COLO668 (cell line): ENCODE measurements at regions not wholly inside any gene's neighbourhood (a gene's known extent, or its start where the extent isn't known, plus 50 kb on each side); places are given as distances from the start of the nearest gene placed in this dataset.
"Not testable (repeated sequence)": the region's sequence is repeated elsewhere in the genome, so short reads cannot be mapped to it uniquely, and the experiment has no call there.

Experiments
- DNase-seq: peaks from one replicate; lab custom pipeline; 2025; ENCODE audit not compliant: unreplicated experiment; lab: John Stamatoyannopoulos, UW

DNA sequence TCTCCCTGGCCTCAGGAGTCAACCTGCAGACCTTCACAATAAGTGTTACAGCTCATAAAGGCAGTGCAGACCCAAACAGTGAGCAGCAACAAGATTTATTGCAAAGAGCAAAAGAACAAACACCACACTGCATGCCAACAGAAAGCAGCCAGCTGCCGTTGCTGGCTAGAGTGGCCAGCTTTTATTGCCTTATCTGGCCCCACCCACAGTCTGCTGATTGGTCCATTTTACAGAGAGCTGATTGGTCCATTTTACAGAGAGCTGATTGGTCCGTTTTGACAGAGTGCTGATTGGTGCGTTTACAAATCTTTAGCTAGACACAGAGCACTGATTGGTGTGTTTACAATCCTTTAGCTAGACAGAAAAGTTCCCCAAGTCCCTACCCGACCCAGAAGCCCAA is 885.9 kb upstream of the SPRY2 start:
- not testable (repeated sequence) for DNase-seq

DNA sequence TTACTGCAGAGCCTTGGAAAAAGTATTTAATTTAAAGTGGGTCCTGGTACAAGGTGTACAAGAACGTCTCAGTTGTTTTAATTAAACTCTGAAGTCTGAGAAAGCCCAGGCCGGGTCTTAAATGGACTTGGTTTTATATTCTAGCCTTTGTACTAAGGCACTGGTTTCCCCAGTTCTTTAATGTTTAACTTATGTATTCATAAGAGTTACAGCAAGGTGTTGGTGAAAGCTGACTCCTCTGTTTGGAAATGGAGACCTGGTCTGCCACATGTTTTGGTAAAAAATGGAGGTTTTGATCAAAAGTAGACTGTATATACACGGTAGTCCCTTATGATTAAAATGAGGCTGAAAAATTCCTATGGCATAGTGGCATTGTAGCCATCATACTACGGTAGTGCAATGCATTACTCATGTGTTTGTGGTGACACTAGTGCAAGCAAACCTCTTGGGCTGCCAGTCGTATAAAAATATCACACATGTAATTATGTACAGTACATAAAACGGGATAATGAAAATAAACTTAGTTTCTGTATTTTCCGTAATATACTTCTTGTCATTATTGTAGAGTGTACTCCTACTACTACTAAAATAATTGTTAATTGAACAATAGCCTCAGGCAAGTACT is 883.4 kb upstream of the SPRY2 start:
- no peak for DNase-seq

DNA sequence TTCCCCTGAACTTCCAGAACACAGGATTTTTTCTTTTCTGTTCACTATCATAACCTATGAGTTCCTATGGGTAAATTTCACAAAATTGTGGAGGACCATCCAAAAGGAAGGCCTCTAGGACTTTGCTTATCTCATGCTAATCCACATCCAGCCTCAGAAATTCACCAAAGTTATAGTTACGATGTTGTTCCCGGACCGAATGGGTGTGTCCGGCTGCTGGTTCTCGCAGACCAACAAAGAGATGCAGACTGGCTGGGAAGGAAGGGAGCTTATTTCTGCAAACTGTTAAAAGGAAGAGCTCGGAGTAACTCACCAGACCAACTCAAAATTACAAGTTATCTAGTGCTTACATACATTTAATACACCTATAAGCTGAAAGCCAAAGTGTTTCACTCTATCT is 882.9 kb upstream of the SPRY2 start:
- no peak for DNase-seq

DNA sequence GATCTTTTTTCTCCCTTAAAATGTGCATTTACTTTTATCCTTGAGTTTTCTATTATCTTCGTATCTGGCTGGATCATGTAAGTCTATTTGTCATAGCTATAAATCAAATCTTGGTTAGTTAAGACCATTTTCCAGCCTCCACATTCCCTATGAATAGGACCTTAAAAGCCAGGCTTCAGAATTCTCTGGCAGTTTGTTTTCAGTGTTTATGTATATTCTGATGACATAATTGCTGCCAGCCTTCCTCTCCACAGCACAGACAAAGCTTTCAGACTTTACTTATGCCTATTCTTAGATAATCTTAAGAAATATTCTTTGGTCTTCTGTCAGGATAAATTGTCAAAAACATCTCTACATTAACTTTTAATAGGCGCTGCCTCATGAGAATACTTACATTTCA is 870.8 kb upstream of the SPRY2 start:
- DNase-seq, result no peak

DNA sequence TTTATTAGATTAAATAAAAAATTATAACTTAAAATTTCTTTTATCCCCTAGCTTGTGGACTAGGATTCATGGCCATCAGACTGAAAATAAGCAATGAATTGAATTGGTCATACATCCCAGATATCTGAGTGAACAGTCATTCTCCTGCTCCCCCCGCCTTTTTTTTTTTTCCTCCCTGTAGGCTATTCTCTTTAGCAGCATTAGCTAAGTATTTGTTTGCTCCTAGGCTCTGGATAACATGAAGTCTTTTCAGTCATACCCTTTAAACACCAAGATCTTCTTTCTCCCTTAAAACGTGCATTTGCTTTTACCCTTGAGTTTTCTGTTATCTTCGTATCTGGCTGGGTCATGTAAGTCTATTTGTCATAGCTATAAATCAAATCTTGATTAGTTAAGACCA is 866.7 kb upstream of the SPRY2 start:
- DNase-seq, result no peak

DNA sequence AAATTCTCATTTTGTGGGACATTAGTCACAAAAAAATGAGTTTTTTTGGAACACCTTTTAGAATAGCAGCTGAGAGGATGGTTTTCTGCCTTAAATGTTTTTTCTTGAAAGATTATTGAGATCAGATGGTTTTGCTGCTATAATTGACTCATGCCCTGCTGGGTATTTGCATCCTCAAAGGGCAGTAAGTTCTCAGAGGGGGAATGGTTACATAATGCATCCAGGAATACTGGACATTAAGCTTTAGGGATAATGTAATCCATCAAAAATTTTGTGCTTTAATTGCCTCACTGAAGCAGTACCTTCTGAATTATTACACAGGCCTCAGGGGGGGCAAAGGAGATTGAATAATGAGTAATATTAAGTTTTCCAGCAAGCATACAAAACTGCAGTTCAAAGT is 866.3 kb upstream of the SPRY2 start:
- DNase-seq, result no peak

DNA sequence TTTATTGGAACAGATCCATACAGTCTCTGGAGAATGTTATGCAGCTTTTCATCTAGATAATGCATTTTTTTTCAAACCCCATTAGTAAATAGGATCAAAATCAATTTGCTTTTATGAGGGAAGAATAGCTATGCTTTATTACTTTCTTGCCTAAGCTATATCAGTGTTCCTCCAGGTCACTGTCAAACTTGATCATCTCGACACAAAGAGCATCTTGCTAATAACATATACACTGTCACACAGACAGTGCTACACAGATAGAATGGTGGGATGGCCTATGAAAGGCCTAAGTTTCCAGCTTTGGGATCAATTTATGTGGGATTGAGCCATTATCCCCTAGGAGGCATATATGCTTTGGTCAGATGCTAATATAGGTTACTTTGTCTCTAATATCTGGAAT is 862.9 kb upstream of the SPRY2 start:
- no peak for DNase-seq

DNA sequence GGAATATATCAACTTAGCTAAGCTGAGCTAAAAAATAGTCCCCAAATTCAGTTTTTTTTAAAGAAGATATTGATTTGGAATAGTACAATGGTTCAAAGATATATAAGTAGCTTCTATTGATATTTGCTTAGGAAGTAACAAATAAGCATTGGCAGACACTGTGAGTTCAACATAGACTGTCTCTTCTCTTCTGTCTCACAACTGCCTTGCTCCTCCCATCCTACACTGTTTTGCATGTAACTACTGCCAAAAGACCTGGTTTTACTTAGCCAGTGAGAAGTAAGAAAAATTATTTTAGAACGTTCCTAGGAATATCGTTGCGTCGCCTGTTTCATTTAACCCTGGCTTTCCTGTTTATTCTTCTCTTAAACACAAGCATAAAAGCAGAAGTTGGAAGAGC is 859.0 kb upstream of the SPRY2 start:
- DNase-seq, result no peak

DNA sequence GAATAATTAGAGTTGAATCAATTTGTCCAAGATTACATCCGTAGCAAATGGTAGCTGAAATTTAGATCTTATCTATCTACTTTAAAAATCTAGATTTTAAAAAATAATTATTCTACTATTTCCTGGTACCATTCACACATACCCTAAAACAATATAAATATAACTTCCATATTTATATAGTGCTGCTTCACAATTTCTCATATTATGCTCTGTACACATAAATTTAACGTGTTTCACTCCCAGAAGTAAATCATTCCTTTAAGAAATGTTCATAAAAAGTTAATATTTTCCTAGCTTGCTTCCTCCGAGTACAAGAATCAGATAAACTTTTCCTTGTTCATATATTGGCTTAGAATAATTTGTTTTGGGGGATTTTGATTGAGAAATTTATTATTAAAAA is 857.0 kb upstream of the SPRY2 start:
- no peak for DNase-seq

DNA sequence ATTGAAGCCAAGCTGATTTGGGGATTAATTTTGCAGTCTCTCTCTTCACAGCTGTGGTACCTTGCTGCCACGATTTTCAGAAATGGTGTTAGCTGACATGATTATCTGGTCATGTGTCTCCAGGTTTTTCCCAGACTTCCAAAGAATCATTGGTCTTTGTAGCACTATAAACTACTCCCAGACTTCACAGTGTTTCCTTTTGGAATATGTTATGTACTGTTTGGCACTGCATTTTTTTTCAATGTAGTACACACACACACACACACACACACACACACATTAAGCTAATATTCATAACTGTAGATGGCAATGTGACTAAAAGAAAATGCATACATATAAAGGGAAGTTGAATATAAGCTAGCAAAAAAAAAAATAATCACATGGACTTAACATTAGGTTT is 856.6 kb upstream of the SPRY2 start:
- DNase-seq, result no peak

DNA sequence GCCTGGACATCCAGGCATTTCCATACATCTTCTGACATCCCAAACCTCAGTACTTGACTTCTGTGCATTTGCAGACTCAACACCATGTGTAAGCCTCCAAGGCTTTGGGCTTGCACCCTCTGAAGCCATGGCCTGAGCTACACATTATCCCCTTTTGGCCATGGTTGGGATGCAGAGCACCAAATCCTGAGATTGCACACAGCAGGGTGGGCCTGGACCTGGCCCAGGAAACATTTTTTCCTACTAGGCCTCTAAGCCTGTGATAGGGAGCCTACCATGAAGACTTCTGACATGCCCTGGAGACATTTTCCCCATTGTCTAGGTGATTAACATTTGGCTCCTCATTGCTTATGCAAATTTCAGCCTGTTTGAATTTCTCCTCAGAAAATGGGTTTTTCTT is 853.4 kb upstream of the SPRY2 start:
- no peak for DNase-seq

DNA sequence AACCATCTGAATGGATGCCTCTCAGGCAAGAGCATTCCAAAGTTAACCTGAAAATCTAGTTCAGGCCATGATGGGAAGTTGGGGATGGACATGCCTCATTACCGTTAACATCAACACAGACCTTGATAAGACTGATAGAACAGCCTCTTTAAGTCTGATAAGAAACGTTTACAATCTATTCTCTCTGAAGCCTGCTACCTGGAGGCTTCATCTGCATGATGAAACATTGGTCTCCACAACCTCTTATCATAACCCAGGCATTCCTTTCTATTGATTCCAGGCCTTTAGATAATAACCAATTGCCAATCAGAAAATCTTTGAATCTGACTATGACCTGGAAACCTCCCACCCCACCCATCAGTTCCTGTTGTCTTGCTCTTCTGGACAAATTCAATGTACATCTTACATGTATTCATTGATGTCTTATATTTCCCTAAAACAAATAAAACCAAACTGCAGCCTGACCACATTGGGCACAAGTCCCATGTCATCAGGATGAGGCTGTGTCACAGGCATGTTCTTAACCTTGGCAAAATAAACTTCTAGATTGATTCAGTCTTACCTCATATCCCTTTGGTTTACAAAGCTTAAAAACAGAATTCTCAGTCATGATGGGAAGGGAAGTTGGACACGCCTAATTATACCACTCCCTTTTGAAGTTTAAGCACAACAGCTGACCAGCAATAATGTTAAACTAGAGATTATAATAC is 843.8 kb upstream of the SPRY2 start:
- DNase-seq, result no peak

DNA sequence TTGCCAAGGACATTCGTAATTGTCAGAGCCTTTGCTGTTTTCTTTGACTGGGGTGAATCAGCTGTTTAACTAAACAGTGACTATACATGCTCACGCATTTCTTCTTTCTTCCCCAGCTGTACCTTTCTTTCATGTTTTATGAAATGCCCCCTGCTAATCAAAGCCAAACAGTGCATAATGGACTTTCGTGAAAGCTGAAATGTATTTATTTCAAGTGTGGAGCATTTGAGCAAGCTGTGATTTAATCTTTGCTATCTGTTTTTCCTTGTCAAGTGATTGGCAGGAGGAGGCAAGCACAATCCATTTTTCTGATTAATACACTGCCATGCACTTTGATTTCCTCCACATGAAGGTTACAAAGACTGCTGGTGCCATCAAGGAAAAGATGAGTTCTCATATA is 831.7 kb upstream of the SPRY2 start:
- DNase-seq, result no peak

DNA sequence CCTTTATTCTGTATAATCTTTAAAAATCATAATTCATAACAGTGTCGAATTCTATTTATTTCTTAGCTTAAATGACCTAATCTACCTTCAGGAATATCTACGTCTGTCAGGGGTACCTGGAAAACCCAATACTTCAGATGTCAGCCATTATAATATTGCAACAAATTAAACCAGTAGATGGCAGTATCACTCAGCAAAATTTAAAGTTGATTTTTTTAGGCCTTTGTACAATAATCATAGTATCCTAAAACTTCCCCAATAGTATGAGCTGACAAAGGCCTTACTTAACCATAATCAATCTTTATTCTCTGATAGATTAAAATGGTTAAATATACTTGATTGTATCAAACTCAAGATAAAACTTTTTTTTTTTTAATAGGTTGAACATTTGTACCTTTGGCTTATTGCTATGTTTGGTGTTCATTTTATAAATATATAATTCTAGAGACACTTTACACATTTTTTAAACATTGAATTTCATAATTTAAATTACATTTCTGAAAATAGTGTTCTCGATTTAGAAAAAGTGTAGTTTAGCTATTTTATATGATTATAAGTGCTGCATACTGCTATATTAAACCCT is 830.2 kb upstream of the SPRY2 start:
- no peak for DNase-seq

DNA sequence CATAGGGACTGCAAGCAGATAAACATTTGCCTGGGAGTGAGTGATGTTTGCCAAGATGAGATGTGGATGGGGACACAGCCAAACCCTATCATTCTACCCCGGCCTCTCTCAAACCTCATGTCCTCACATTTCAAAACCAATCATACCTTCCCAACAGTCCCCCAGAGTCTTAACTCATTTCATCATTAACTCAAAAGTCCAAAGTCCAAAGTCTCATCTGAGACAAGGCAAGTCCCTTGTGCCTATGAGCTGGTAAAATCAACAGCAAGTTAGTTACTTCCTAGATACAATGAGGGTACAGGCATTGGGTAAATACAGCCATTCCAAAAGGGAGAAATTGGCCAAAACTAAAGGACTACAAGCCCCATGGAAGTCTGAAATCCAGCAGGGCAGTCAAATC is 822.9 kb upstream of the SPRY2 start:
- not testable (repeated sequence) for DNase-seq

DNA sequence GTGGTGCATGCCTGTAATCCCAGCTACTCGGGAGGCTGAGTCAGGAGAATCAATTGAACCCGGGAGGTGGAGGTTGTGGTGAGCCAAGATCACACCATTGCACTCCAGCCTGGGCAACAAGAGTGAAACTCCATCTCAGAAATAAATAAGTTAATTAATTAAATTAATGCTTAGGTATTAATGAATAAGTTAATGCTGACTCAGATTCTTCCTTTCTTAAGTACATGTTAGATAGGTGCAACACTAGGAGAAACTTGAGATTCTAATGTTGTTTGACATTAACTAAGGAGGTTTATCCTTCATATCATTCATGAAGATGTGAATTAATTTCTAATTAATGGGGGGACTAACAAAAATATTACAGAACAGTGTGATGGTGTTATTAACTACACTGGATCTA is 812.6 kb upstream of the SPRY2 start:
- no peak for DNase-seq

DNA sequence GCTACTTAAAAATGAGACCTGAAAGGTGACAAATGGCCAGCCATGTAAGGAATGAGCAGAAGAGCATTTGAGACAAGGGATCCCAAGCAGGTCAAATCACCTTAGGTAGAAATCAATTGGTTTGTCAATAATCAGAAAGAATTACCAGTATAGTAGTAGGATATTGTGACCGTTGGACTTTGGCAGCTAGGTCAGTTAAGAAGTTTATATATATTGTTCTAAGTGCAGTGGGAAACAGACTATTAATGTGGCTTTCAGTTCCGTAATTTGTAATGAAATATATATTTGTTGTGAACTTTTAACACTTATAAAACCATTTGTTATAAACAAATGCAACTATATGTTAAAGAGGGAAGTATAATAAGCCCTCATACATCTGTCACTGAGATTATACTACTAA is 807.9 kb upstream of the SPRY2 start:
- DNase-seq, result no peak

DNA sequence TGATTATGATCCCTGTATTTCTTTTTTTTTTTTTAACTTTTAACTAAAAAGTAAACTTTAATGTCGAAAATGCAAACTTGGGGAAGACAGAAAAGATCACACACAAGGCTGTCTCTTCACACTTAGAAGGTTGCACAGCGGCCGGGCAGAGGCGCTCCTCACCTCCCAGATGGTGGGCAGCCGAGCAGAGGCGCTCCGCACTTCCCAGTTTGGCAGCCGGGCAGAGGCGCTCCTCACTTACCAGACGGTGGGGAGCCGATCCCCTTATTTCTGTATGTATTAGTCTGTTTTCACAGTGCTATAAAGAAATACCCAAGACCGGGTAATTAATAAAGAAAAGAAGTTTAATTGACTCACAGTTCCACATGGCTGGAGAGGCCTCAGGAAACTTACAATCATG is 805.6 kb upstream of the SPRY2 start:
- not testable (repeated sequence) for DNase-seq

DNA sequence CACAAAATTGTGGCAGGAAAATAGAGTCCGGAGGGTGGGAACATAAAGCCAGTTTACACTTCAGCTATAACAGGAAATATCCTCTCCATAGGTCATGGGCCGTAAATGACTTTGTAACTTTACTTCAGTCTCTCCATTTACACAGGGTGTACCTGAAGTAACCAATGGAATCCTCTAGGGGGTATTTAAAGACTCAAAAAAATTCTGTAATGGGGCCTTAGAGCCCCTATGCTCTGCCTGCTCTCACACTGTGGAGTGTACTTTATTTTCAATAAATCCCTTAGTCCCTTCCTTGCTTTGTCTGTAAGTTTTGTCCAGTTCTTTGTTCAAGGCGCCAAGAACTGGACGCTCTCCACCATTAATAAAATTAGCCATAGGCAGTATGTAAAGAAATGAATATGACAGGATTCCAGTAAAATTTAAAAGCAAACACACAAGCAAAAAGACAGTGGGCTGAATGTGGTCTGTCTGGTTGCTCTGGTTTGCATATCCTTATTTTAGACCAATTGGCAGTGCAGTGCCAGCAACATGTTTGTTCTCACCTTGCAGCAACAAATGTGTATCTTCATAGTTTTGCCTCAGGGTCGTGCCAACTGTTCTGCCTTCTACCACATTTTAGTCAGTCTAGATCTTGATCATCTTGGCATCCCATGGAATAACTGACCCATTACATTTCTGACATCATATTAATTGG is 801.5 kb upstream of the SPRY2 start:
- no peak for DNase-seq

DNA sequence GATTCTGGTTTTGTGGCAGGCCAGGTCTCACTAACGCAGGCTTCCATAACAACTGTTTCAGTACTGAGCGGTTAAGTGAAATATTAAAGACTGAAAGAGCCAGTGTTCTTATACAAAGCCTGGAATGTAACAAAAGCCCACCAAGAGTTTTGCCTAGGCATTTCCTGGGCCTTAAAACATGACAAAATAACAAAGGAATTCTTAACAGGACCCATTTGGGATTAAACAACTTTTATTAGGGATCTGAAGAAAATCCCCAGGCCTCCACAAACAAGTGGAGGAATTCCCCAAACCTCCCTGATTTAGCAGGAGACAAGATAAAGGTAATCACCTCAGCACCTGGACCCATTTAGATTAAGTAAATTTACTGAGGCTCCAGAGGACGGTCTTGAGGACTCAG is 799.7 kb upstream of the SPRY2 start:
- DNase-seq, result no peak

DNA sequence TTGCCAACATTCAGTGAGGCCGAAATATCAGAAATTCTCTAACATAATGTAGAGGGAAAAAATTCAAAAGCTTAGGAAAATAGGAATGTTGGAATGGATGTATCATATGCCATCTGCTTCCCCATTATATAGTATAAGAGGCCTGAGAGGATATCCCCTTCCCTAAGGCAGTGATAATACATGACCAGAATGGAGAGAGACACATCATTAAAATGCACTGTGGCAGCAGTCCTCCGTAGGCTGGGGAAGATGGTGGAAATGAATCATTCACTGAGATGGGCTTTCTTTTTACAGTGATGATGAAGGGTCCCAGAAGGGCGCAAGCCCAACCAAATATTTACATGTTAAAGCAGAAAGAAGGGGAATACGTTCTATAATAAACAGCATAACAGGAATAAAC is 799.1 kb upstream of the SPRY2 start:
- no peak for DNase-seq

DNA sequence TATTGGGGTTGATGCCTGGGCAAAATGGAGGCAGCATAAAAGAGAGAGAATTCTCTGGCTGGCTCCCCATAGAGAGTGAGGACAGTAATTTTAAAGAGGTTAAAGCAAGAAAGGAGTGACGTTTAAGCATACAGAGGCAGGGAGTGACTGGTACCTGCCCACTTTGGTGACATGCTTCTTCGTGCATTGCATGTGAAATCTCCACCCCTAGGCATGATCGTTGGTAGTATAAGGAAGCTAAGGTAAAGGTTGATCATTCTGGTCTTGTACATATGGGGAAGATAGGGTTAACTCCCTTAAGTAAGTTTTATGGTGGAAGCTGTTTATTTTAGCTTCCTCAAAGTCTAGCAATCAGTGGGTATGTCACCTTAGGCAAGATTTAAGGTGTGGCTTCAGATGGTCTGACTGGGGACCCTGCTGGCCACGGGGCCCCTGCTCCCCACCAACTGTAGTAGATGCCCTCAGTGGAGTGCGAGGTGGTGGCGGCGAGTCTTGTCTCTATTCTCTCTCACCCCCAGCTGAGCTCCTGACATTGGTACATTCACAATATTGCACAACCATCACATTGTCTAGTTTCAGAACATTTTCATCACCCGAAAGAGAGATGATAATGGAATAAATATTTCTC is 797.5 kb upstream of the SPRY2 start:
- DNase-seq, result no peak
